ENCODE measurements at regions not wholly inside any gene's neighbourhood (a gene's known extent, or its start where the extent isn't known, plus 50 kb on each side); places are given as distances from the start of the nearest gene placed in this dataset.
A peak's percentile ranks its signal among the peaks of the same experiment; 100 is the strongest.

DNA sequence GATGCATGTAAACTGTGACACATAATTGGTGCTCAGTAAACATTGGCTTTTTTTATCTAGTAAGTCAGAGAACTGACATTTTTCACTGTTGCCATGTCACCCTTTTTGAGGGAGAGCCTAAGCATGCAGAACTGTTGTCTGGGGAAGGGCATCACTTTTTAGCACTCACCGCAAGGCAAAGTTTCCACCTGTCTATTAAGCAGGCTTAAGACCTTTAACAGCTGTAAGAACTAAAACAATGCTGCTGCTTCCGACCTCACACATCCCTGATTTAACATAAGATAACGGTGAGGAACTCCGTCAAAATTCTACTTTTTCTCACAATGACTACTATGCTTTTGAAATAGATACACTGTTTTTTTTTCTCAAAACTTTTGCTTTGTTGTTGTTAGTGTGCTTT lies 554.8 kb downstream of the NUF2 start:
- DNase-seq (ENCODE audit: low spot score), result no peak

DNA sequence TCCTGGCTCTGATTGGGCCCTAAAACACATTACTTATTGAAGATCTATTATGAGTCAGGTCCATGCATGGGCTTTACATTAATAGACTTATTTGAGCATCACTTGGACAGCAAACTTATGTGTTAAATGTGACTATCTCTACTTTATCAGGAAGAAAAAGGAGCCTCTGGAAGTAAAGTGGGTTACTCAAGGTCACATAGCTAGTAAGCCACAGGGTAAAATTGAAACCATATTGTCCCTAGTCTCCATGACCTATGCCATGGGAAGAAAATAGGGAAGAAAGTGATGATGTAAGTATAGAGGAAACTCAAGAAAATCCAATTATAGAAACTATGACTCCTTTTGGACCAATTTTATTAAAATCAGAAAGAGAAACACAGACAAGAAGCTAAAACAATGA lies 555.3 kb downstream of the NUF2 start:
- DNase-seq (ENCODE audit: low spot score), result no peak

DNA sequence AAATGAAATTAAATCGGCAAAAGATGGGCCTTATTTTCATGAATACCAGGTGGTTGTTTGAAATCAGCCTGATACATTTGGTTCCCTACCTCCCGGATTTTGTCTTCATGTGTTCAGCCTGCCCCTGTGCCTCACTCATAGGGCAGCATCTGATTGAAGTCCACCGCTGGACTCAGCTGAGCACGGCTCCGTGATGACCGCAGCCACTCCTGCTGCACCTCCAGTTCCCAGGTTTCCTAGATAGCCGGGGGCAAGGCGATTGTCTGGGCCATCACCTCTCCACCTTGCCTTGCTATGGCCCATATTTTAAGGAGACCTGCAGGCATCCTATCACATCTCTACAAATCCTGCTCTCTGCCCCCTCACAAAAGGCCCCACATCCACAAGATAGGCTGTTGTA lies 563.8 kb downstream of the NUF2 start:
- DNase-seq (ENCODE audit: low spot score), result no peak

- no peak for DNase-seq (ENCODE audit: low spot score)
Measured at GRCh38 chr1:163896001-163896400, 574.2 kb downstream of the NUF2 start.

DNA sequence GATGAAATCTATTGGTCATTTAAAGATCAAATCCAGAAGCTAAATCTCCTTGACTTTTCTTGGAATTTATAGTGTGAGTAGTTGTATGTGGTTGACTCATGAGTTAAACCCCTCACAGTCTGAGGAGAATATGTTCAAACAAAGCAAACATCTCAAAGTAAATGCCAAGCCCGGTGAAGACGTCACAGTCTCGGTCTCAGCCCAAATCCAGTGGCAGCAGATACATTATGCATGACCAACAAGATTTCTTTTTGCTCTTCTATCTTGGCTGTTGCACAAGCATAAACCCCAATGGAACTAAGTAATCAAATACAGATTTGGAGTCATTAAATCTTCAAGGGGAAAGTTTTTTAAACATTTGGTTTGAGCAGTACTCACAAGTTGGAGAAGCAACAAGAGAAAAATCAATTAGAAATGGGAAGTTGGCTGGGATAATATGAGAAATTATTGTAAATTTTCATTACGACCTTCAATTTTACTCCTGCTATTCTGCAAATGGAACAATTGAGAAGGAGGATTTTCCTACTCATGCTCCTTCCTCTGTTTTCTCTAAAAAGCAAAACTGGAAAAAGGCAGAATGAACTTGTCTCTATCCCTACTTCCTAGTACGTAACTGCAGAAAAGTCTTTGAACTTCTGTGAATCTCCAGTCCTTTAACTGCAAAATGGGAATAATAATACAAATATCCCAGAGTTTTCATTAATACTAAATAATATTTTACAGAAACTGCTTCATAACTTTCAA lies 575.8 kb downstream of the NUF2 start:
- no peak for DNase-seq (ENCODE audit: low spot score)

DNA sequence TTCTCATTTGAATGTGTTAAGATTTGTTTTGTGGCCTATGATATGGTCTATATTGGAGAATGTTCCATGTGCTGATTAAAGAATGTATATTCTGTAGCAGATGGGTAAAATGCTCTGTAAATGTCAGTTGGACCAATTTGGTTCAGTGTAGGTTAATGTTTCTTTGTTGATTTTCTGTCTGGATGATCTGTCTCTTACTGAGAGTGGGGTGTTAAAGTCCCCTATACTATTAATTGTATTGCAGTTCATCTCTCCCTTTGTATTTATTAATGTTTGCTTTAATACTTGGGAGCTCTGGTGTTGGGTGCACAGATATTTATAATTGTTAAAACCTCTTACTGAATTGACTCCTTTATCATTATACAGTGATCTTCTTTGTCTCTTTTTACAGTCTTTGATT lies 584.5 kb downstream of the NUF2 start:
- DNase-seq (ENCODE audit: low spot score), result no peak

DNA sequence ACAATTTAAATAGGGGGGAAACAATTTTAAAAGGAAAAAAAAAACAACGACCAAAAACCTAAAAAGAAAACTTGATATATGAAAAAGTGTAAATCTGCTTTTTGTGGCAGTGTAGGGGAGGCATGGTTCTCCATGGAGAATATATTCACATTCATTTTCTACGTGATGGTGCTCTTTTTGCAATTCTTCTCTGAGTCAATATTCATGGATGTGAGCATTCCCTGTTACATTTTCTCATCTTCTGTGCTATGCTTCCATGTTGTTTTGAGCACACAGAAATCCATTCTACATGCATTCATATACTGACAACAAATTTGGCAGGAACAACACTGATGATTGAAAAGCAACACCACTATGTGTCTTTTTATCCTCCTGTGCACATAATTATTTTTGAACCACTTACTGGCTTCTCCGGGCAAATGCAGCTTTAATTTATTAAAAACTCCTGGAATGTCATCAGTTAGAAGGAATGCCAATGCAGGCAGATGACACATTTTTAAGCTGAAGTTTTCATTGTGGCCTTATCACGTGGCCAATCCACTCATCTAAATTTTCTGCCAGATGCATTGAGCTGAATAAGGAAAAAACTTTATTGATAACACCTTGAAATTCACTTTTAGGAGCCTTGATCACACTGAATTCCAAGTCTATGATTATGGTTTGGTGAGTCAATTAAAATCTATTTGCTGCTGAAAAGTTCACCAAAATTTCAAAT lies 590.6 kb downstream of the NUF2 start:
- DNase-seq (ENCODE audit: low spot score), result no peak

DNA sequence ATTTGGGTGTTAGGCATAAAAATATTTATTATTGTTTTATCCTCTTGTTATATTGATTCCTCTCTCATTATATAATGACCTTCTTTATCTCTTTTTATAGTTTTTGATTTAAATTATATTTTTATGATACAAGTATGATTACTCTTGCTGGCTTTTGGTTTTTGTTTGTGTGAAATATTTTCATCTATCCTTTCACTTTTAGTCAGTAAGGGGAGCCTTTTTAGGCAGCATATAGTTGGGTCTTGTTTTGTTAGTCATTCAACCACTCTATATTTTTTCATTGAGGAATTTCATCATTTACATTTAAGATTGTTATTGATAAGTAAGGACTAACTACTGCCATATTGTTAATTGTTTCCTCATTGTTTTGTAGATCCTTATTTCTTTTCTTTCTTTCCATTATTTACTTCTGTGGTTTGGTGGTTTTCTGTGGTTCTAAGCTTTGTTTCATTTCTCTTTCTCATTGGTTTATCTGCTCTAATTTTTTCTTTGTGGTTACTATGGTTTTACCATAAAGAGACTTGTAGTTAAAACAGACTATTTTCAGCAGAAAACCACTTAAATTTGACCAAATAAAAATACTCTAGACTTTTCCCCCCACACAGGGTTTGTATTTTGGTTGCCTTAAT lies 593.1 kb downstream of the NUF2 start:
- no peak for DNase-seq (ENCODE audit: low spot score)

GRCh38 chr1:163922743-163923201 lies 601.0 kb downstream of the NUF2 start:
- no peak for DNase-seq (ENCODE audit: low spot score)

GRCh38 chr1:163924041-163924440 lies 602.3 kb downstream of the NUF2 start:
- DNase-seq (ENCODE audit: low spot score), result peak; percentile 6

GRCh38 chr1:163927493-163927892 lies 605.7 kb downstream of the NUF2 start:
- DNase-seq (ENCODE audit: low spot score), result no peak

DNA sequence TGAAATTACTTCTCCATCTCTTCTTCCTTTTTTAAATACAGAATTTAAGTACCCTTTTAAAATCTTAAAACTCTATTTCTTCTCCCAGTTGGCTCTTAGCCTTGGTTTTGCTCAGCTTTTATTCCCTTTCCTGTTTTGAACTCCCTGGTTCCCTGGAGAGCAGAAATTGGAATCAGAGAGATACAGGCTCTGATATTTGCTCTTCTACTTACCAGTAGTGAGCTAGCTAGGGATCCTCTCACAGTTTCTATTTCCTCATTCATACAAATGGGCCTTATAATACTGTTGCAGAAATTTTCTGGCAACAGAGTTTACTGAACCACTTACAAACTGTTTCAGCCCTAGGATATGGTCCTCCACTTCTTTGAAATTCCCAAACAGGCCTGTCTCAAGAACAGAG lies 606.3 kb downstream of the NUF2 start:
- DNase-seq (ENCODE audit: low spot score), result no peak

GRCh38 chr1:163928651-163929050 lies 606.9 kb downstream of the NUF2 start:
- DNase-seq (ENCODE audit: low spot score), result no peak

GRCh38 chr1:163932901-163933300 lies 611.1 kb downstream of the NUF2 start:
- no peak for DNase-seq (ENCODE audit: low spot score)

DNA sequence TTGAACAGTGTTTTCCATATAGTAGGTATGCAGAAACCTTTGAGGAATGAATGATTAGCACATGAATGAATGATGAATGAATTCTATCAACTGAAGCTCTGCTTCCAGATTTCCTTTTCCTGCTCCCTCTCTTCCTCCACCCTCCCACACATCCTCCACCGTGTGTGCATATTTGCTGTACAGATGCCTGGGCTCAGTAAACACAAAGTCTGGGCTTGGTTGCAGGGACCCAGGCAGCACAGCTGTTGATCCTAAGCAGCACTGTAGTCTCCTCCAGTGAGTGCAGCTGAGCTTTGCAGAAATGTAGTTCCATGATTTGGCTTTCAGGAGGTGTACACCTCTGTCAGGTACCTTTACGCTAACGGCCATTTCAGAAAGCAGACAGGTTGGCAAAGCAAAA lies 611.7 kb downstream of the NUF2 start:
- no peak for DNase-seq (ENCODE audit: low spot score)

DNA sequence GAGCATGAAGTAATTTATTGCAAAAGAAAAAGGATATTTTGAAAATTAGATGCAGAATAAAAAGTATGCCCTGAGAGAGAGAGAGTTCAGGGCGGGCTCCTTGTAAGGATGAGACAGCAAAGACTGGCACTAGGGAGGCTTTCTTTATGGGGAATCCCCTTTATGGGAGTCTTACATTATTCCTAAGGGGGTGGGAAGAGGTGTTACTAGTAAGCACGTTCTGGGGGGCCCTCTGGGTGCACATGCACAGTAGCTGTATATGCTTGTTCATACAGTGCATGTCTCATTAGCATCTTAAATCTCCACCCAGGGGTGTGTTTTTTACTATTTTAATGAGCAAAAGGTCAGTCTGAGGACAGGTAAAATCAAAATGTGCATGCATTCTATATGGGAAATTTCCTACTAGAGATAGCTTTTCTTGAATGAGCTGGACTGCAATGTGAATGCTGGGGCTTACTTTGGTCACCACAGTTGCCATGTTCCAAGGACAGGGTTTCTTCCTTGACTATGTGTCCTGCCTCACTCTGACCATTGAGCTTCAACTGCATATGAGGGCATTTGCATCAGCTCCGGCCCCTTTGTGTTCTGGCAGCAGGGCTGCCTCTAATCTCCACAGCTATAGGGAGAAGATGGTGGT lies 614.1 kb downstream of the NUF2 start:
- DNase-seq (ENCODE audit: low spot score), result no peak

GRCh38 chr1:163959622-163960021 lies 599.4 kb upstream of the PBX1 start:
- no peak for DNase-seq (ENCODE audit: low spot score)

GRCh38 chr1:163970151-163970550 lies 588.8 kb upstream of the PBX1 start:
- no peak for DNase-seq (ENCODE audit: low spot score)

GRCh38 chr1:163970699-163971098 lies 588.3 kb upstream of the PBX1 start:
- no peak for DNase-seq (ENCODE audit: low spot score)

DNA sequence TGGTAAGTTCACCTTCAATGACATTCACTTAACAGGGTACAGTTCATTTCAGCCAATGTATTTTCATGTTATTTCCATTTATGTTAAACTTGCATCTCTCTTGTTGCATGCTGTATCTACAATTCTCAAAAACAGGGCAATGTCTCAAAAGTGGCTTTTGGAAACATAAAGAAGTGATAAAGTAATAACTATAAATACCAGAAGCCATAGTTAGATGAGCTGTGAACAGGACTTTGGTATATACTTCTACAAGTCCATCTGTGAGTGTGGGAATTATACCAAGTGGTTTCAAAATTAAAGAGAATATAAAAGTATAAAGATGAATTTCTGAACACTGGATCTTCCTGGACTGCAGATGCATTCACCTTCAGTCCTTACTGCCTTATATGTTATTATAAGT lies 585.4 kb upstream of the PBX1 start:
- DNase-seq (ENCODE audit: low spot score), result no peak

GRCh38 chr1:163974120-163974519 lies 584.9 kb upstream of the PBX1 start:
- DNase-seq (ENCODE audit: low spot score), result no peak

DNA sequence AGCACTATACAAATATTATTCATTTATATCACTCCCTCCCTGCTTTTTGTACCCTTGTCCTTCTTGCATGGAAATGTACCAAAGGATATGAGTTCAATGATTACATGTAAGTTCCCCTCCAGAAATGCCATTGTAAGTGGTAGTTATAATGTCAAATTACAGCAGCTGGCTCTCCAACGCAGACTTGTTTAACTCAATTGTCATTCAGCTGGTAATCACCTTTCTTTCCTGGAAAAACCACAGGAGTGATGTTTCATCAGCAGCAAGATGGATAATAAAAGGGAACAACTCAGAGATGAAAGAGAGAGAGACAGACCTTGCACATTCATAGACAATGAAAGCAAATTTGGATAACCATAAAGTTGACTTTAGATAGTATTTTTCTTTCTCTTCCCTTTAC lies 578.6 kb upstream of the PBX1 start:
- no peak for DNase-seq (ENCODE audit: low spot score)

All from SK-N-DZ (cell line).